ENCODE measurements at regions not wholly inside any gene's neighbourhood (a gene's known extent, or its start where the extent isn't known, plus 50 kb on each side); places are given as distances from the start of the nearest gene placed in this dataset.

DNA sequence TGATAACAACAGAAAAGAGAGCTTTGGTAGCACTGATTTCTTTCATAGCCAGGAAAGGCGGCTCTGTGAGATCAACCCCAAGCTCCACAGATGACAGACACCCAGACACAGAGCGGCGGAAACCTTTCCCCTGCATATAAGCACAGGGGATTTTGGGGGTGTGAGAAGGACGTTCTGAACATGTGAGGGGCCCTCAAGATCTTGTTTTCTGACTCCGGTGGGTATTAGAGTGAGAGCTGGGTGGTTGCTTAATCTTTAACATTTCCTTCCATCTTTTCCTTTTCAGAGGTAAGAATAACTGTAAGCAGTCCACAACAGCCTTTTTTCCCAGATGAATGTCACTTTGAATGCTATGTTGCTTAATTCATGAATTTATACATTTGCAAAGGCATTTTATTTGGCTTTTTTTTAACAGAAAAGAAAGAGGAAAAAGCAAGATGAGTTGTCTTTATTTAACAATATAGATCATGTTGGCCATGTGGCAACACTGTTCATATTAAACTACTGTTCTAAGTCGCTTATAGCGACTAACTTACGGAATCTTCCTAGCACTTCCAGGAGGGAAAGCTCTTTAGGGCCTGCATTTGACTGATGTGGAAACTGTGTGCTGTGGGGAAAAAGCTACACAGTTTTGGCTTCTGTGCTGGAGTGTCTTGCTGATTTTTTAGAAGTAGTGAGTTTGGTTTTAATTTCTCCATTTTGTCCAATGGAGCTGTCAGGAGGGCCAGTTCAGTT lies 80.5 kb upstream of the NAA20 start:
- TF ChIP-seq JUNB (IDR thresholded peaks at IDR 0.05; ENCODE audit: unreplicated experiment) (no peak), POLR2AphosphoS5 (IDR thresholded peaks at IDR 0.05; ENCODE audit: low read depth) (no peak), ZNF114 (CRISPR knock-in tag; IDR thresholded peaks at IDR 0.05) (no peak), STAT1 (IDR thresholded peaks at IDR 0.05; ENCODE audit: unreplicated experiment) (no peak)
- TF ChIP-seq, protein P1, sequence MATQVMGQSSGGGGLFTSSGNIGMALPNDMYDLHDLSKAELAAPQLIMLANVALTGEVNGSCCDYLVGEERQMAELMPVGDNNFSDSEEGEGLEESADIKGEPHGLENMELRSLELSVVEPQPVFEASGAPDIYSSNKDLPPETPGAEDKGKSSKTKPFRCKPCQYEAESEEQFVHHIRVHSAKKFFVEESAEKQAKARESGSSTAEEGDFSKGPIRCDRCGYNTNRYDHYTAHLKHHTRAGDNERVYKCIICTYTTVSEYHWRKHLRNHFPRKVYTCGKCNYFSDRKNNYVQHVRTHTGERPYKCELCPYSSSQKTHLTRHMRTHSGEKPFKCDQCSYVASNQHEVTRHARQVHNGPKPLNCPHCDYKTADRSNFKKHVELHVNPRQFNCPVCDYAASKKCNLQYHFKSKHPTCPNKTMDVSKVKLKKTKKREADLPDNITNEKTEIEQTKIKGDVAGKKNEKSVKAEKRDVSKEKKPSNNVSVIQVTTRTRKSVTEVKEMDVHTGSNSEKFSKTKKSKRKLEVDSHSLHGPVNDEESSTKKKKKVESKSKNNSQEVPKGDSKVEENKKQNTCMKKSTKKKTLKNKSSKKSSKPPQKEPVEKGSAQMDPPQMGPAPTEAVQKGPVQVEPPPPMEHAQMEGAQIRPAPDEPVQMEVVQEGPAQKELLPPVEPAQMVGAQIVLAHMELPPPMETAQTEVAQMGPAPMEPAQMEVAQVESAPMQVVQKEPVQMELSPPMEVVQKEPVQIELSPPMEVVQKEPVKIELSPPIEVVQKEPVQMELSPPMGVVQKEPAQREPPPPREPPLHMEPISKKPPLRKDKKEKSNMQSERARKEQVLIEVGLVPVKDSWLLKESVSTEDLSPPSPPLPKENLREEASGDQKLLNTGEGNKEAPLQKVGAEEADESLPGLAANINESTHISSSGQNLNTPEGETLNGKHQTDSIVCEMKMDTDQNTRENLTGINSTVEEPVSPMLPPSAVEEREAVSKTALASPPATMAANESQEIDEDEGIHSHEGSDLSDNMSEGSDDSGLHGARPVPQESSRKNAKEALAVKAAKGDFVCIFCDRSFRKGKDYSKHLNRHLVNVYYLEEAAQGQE (IDR thresholded peaks at IDR 0.05; ENCODE audit: unreplicated experiment), result no peak
- Histone ChIP-seq H3K79me2 (replicated peaks; ENCODE audit: insufficient read depth) (no peaks in the 10 kb centered on the region), H3K36me3 (ENCODE audit: insufficient read depth) (no peaks in the 10 kb centered on the region), H3K4me2 (no peak overlapping the region), H3K27me3 (ENCODE audit: insufficient read depth) (no peaks in the 10 kb centered on the region), H3F3A (replicated peaks; ENCODE audit: low read depth) (no peaks in the 10 kb centered on the region), H4K20me1 (replicated peaks; ENCODE audit: insufficient read depth) (no peaks in the 10 kb centered on the region), H3K27ac (ENCODE audit: low read depth) (no peak overlapping the region), H3K4me3 (no peak overlapping the region), H3K4me1 (ENCODE audit: insufficient read depth) (no peaks in the 10 kb centered on the region), H2AFZ (peak overlapping the region; percentile 78; the same call in 1 of the 2 replicates), H3K9me2 (ENCODE audit: insufficient read depth) (peaks cover 3% of the 10 kb centered on the region)
- no peak for DNase-seq (ENCODE audit: low spot score)
- H3K36me3 Mint-ChIP-seq (ENCODE audit: low read depth), result no peaks in the 10 kb centered on the region
- no peak for ATAC-seq
- no peaks in the 10 kb centered on the region for H3K9me3 Mint-ChIP-seq
- H3K4me1 Mint-ChIP-seq, result peaks cover 19% of the 10 kb centered on the region
- no peak overlapping the region; the same call in 1 of the 2 replicates for H3K27ac Mint-ChIP-seq
- H3K4me3 Mint-ChIP-seq, result no peak overlapping the region
- H3K27me3 Mint-ChIP-seq (ENCODE audit: insufficient read depth, low read depth, poor library complexity), result peaks cover 2% of the 10 kb centered on the region

DNA sequence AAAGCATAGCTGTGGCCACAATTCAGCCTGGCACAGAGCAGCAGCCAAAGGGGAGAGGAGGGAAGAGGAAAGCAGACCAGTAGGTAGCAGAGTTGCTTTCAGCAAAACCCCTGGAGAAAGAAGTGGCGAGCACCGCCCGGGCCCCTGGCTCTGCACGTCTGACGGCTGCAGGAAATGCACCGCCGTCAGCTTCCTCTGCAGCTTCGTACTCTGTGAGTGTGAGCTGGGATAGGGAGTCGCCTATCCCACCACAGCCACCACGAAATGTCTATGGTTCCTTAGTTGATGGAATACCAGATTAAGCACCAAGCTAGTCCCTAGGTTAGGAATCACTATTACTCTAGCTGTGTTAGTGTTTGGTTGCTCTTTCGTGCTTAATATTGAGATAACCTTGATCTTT lies 79.9 kb upstream of the NAA20 start:
- Mint-ChIP-seq H3K9me3 (no peaks in the 10 kb centered on the region), H3K4me3 (no peak overlapping the region), H3K4me1 (peaks cover 19% of the 10 kb centered on the region), H3K27me3 (ENCODE audit: insufficient read depth, low read depth, poor library complexity) (peaks cover 2% of the 10 kb centered on the region), H3K27ac (no peak overlapping the region; the same call in 1 of the 2 replicates), H3K36me3 (ENCODE audit: low read depth) (no peaks in the 10 kb centered on the region)
- H3K4me1 ChIP-seq (ENCODE audit: insufficient read depth), result no peaks in the 10 kb centered on the region
- H3K27ac ChIP-seq (ENCODE audit: low read depth), result no peak overlapping the region
- H3K79me2 ChIP-seq (replicated peaks; ENCODE audit: insufficient read depth), result no peaks in the 10 kb centered on the region
- no peak overlapping the region for H3K4me2 ChIP-seq
- no peaks in the 10 kb centered on the region for H4K20me1 ChIP-seq (replicated peaks; ENCODE audit: insufficient read depth)
- H3K27me3 ChIP-seq (ENCODE audit: insufficient read depth), result no peaks in the 10 kb centered on the region
- ATAC-seq, result peak; percentile 62
- H2AFZ ChIP-seq, result 0 out of 2 replicates have a peak overlapping the region, but pooled peaks have one; percentile 69
- H3K4me3 ChIP-seq, result no peak overlapping the region
- H3K9me2 ChIP-seq (ENCODE audit: insufficient read depth), result peaks cover 3% of the 10 kb centered on the region
- H3K36me3 ChIP-seq (ENCODE audit: insufficient read depth), result no peaks in the 10 kb centered on the region
- no peak for DNase-seq (ENCODE audit: low spot score)
- no peaks in the 10 kb centered on the region for H3F3A ChIP-seq (replicated peaks; ENCODE audit: low read depth)
- no peak for TF ChIP-seq POLR2AphosphoS5 (IDR thresholded peaks at IDR 0.05; ENCODE audit: low read depth)
- no peak for TF ChIP-seq EZH2 (IDR thresholded peaks at IDR 0.05; ENCODE audit: low read depth, unreplicated experiment)
- TF ChIP-seq, protein P1 (IDR thresholded peaks at IDR 0.05; ENCODE audit: unreplicated experiment), result no peak
- TF ChIP-seq NANOG (IDR thresholded peaks at IDR 0.05; ENCODE audit: borderline replicate concordance), result no peak
- TF ChIP-seq, protein P2, sequence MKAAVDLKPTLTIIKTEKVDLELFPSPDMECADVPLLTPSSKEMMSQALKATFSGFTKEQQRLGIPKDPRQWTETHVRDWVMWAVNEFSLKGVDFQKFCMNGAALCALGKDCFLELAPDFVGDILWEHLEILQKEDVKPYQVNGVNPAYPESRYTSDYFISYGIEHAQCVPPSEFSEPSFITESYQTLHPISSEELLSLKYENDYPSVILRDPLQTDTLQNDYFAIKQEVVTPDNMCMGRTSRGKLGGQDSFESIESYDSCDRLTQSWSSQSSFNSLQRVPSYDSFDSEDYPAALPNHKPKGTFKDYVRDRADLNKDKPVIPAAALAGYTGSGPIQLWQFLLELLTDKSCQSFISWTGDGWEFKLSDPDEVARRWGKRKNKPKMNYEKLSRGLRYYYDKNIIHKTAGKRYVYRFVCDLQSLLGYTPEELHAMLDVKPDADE (IDR thresholded peaks at IDR 0.05), result no peak
- TF ChIP-seq ZNF114 (CRISPR knock-in tag; IDR thresholded peaks at IDR 0.05), result no peak
- no peak for TF ChIP-seq STAT1 (IDR thresholded peaks at IDR 0.05; ENCODE audit: unreplicated experiment)
- TF ChIP-seq, protein P3, sequence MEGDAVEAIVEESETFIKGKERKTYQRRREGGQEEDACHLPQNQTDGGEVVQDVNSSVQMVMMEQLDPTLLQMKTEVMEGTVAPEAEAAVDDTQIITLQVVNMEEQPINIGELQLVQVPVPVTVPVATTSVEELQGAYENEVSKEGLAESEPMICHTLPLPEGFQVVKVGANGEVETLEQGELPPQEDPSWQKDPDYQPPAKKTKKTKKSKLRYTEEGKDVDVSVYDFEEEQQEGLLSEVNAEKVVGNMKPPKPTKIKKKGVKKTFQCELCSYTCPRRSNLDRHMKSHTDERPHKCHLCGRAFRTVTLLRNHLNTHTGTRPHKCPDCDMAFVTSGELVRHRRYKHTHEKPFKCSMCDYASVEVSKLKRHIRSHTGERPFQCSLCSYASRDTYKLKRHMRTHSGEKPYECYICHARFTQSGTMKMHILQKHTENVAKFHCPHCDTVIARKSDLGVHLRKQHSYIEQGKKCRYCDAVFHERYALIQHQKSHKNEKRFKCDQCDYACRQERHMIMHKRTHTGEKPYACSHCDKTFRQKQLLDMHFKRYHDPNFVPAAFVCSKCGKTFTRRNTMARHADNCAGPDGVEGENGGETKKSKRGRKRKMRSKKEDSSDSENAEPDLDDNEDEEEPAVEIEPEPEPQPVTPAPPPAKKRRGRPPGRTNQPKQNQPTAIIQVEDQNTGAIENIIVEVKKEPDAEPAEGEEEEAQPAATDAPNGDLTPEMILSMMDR (conservative IDR thresholded peaks at IDR 0.05; ENCODE audit: low read depth in 2 of 2), result no peak
- no peak for TF ChIP-seq JUNB (IDR thresholded peaks at IDR 0.05; ENCODE audit: unreplicated experiment)
- TF ChIP-seq CREB1 (CRISPR knock-in tag; IDR thresholded peaks at IDR 0.05; ENCODE audit: low read depth), result no peak

All from GM23338 (cell line).